ENCODE measurements at regions not wholly inside any gene's neighbourhood (a gene's known extent, or its start where the extent isn't known, plus 50 kb on each side); places are given as distances from the start of the nearest gene placed in this dataset.

DNA sequence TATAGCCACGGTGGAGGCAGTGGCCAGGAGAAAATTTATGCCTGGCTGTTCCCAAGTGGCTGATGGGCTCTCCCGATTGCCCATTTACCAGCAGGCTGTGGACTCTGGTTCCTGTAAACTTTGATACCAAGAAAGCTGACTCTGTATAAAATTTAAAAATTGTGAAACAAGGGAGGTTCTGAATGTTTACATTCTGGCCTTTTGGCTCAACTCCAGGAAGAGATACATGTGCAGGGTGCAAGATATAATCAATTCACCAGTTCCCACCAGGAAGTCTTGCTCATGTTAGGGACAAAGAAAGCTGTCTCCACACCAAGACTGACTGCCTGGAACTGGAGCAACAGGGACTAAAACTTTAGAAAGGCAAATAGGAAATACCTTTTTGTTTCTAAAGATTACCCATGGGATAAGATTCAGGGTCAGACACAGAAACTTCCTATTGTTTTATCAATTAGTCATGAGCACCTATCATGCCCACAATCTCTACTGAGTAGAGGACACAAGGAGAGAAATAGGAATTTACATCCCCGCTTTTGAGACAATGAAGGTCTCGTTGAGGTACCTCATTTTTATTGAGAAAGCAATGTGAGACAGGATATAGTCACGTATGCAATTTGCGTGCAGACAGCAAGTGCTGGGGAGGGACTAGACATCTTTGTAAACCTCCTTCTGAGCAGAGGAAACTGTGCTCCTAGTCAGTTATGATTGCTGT lies 123.5 kb downstream of the LIPG start:
- TF ChIP-seq, protein P1, sequence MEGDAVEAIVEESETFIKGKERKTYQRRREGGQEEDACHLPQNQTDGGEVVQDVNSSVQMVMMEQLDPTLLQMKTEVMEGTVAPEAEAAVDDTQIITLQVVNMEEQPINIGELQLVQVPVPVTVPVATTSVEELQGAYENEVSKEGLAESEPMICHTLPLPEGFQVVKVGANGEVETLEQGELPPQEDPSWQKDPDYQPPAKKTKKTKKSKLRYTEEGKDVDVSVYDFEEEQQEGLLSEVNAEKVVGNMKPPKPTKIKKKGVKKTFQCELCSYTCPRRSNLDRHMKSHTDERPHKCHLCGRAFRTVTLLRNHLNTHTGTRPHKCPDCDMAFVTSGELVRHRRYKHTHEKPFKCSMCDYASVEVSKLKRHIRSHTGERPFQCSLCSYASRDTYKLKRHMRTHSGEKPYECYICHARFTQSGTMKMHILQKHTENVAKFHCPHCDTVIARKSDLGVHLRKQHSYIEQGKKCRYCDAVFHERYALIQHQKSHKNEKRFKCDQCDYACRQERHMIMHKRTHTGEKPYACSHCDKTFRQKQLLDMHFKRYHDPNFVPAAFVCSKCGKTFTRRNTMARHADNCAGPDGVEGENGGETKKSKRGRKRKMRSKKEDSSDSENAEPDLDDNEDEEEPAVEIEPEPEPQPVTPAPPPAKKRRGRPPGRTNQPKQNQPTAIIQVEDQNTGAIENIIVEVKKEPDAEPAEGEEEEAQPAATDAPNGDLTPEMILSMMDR (IDR thresholded peaks at IDR 0.05): no peak
- no peak for TF ChIP-seq POLR2A (IDR thresholded peaks at IDR 0.05)

Data from ovary (tissue), 3 donors.